ENCODE measurements at regions not wholly inside any gene's neighbourhood (a gene's known extent, or its start where the extent isn't known, plus 50 kb on each side); places are given as distances from the start of the nearest gene placed in this dataset.

- Mint-ChIP-seq H3K36me3 (ENCODE audit: unreplicated experiment) (no peaks in the 10 kb centered on the region), H3K4me1 (ENCODE audit: unreplicated experiment) (peaks cover 19% of the 10 kb centered on the region), H3K27ac (ENCODE audit: unreplicated experiment) (no peak overlapping the region), H3K27me3 (ENCODE audit: unreplicated experiment) (no peaks in the 10 kb centered on the region), H3K9me3 (ENCODE audit: unreplicated experiment) (peaks cover 3% of the 10 kb centered on the region), H3K4me3 (ENCODE audit: unreplicated experiment) (no peak overlapping the region)
- DNase-seq (ENCODE audit: extremely low spot score, unreplicated experiment), result no peak
- TF ChIP-seq, protein P1, sequence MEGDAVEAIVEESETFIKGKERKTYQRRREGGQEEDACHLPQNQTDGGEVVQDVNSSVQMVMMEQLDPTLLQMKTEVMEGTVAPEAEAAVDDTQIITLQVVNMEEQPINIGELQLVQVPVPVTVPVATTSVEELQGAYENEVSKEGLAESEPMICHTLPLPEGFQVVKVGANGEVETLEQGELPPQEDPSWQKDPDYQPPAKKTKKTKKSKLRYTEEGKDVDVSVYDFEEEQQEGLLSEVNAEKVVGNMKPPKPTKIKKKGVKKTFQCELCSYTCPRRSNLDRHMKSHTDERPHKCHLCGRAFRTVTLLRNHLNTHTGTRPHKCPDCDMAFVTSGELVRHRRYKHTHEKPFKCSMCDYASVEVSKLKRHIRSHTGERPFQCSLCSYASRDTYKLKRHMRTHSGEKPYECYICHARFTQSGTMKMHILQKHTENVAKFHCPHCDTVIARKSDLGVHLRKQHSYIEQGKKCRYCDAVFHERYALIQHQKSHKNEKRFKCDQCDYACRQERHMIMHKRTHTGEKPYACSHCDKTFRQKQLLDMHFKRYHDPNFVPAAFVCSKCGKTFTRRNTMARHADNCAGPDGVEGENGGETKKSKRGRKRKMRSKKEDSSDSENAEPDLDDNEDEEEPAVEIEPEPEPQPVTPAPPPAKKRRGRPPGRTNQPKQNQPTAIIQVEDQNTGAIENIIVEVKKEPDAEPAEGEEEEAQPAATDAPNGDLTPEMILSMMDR (IDR thresholded peaks at IDR 0.05), result no peak
Measured at GRCh38 chr5:158619083-158619788, 480.5 kb downstream of the EBF1 start.

DNA sequence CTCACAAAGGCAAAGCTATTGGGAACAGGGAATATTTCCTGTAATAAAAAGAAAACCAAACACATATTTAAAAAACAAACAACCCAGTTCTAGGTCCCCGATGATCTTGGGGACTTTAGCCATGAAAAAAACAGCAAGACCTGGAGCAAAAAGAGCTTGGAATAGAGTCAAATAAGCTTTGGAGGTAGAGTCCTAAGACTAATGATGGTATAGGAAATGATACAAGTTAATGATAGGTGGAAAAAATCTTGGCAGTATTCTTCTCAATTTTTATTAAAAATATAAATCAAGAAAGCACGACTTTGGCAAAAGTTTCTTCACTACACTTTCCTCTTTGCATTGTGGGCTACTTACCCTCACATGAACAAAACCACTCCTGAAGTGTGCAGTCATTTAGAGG lies 481.5 kb downstream of the EBF1 start:
- Mint-ChIP-seq H3K4me3 (ENCODE audit: unreplicated experiment) (no peak overlapping the region), H3K27ac (ENCODE audit: unreplicated experiment) (no peak overlapping the region), H3K4me1 (ENCODE audit: unreplicated experiment) (peaks cover 19% of the 10 kb centered on the region), H3K36me3 (ENCODE audit: unreplicated experiment) (no peaks in the 10 kb centered on the region), H3K27me3 (ENCODE audit: unreplicated experiment) (no peaks in the 10 kb centered on the region), H3K9me3 (ENCODE audit: unreplicated experiment) (peaks cover 3% of the 10 kb centered on the region)
- DNase-seq (ENCODE audit: extremely low spot score, unreplicated experiment), result no peak
- TF ChIP-seq, protein P1 (IDR thresholded peaks at IDR 0.05), result no peak

DNA sequence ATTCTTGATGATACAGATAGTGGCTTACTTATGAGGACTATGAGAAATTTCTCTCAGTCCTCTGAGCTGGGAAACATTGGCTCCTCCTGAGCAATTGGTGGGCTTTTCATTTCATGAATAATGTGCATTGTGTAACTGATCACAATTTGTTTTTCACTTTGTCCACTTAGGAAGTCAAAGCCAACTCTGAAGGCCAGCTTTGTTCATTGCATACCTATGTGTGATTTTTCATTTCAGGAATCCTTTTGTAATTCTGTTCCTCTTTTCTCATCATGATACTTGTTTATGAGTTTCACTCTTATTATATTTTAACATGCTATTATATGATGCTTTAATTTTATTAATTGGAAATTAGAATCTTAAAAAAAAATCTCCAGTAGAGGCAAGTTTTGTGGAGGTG lies 483.0 kb downstream of the EBF1 start:
- DNase-seq (ENCODE audit: extremely low spot score, unreplicated experiment), result no peak
- TF ChIP-seq, protein P1 (IDR thresholded peaks at IDR 0.05), result no peak
- Mint-ChIP-seq H3K27me3 (ENCODE audit: unreplicated experiment) (no peaks in the 10 kb centered on the region), H3K36me3 (ENCODE audit: unreplicated experiment) (no peaks in the 10 kb centered on the region), H3K4me1 (ENCODE audit: unreplicated experiment) (peaks cover 19% of the 10 kb centered on the region), H3K9me3 (ENCODE audit: unreplicated experiment) (no peaks in the 10 kb centered on the region), H3K4me3 (ENCODE audit: unreplicated experiment) (no peak overlapping the region), H3K27ac (ENCODE audit: unreplicated experiment) (no peak overlapping the region)

DNA sequence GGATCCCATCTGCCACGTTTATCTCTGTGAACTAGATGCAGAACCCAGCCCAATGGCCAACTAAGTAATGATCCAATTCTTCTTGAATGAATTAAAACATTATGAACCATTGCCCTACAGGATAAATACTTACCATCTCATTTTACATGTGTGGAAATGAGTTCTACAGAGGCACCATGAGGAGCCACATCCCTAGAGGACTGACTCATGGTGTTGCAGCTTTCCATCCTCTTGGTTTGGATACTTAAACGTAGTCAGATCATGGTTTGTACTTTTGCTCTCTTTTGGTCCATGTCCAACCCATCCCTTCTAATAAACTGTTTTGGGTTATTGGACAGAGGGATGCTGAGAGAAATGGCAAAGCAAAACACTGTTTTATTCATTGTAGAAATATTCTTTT lies 484.8 kb downstream of the EBF1 start:
- no peaks in the 10 kb centered on the region for H3K9me3 Mint-ChIP-seq (ENCODE audit: unreplicated experiment)
- no peak for DNase-seq (ENCODE audit: extremely low spot score, unreplicated experiment)
- H3K4me3 Mint-ChIP-seq (ENCODE audit: unreplicated experiment), result no peak overlapping the region
- H3K27ac Mint-ChIP-seq (ENCODE audit: unreplicated experiment), result no peak overlapping the region
- no peaks in the 10 kb centered on the region for H3K36me3 Mint-ChIP-seq (ENCODE audit: unreplicated experiment)
- peaks cover 18% of the 10 kb centered on the region for H3K4me1 Mint-ChIP-seq (ENCODE audit: unreplicated experiment)
- TF ChIP-seq, protein P1 (IDR thresholded peaks at IDR 0.05), result no peak
- no peaks in the 10 kb centered on the region for H3K27me3 Mint-ChIP-seq (ENCODE audit: unreplicated experiment)

DNA sequence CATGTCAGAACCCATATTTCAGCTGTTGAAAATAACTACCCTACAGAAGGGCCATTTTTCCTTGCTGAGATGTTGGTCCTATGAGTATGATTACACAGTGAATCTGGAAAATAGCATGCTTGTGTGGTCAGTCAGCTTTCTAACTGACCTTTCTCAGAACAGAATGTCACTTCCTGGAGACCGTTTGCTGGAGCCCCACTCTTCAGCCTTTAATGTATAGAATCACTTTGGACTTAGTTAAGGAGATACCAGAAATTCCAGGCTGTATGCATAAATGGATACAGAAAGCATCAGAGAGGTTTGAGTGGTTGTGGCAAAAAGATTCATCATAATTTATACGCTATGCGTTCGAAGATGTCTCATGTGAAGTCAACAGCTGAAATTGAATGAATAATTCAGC lies 488.1 kb downstream of the EBF1 start:
- H3K4me3 Mint-ChIP-seq (ENCODE audit: unreplicated experiment), result no peak overlapping the region
- H3K27ac Mint-ChIP-seq (ENCODE audit: unreplicated experiment), result no peak overlapping the region
- no peaks in the 10 kb centered on the region for H3K36me3 Mint-ChIP-seq (ENCODE audit: unreplicated experiment)
- peaks cover 3% of the 10 kb centered on the region for H3K4me1 Mint-ChIP-seq (ENCODE audit: unreplicated experiment)
- H3K27me3 Mint-ChIP-seq (ENCODE audit: unreplicated experiment), result peaks cover 4% of the 10 kb centered on the region
- no peak for DNase-seq (ENCODE audit: extremely low spot score, unreplicated experiment)
- H3K9me3 Mint-ChIP-seq (ENCODE audit: unreplicated experiment), result no peaks in the 10 kb centered on the region
- TF ChIP-seq, protein P1 (IDR thresholded peaks at IDR 0.05), result no peak
